ENCODE measurements at regions not wholly inside any gene's neighbourhood (a gene's known extent, or its start where the extent isn't known, plus 50 kb on each side); places are given as distances from the start of the nearest gene placed in this dataset.

- DNase-seq (ENCODE audit: low read depth) = no peak
- TF ChIP-seq CTCF (conservative IDR thresholded peaks at IDR 0.05; ENCODE audit: control insufficient read depth, insufficient read depth, low read depth, low read length) = no peak
Observed at GRCh38 chr13:104404325-104404724, 1338.1 kb upstream of the SLC10A2 start.

GRCh38 chr13:104389691-104390090, 1323.5 kb upstream of the SLC10A2 start:
- no peak overlapping the region for H3K4me3 ChIP-seq (ENCODE audit: control insufficient read depth, low read depth, low read length)
- peak; percentile 63 for DNase-seq (ENCODE audit: low read depth)
- TF ChIP-seq CTCF (conservative IDR thresholded peaks at IDR 0.05; ENCODE audit: control insufficient read depth, insufficient read depth, low read depth, low read length) = no peak

More at GRCh38 chr13:104404325-104404724, 1338.1 kb upstream of the SLC10A2 start:
- no peak overlapping the region for H3K4me3 ChIP-seq (ENCODE audit: control insufficient read depth, low read depth, low read length)

GRCh38 chr13:104387510-104387909, 1321.3 kb upstream of the SLC10A2 start:
- DNase-seq (ENCODE audit: low read depth) = no peak
- no peak for TF ChIP-seq CTCF (conservative IDR thresholded peaks at IDR 0.05; ENCODE audit: control insufficient read depth, insufficient read depth, low read depth, low read length)
- H3K4me3 ChIP-seq (ENCODE audit: control insufficient read depth, low read depth, low read length) = no peak overlapping the region

GRCh38 chr13:104385404-104385803, 1319.2 kb upstream of the SLC10A2 start:
- H3K4me3 ChIP-seq (ENCODE audit: control insufficient read depth, low read depth, low read length) = no peak overlapping the region
- TF ChIP-seq CTCF (conservative IDR thresholded peaks at IDR 0.05; ENCODE audit: control insufficient read depth, insufficient read depth, low read depth, low read length) = no peak
- peak; percentile 48 for DNase-seq (ENCODE audit: low read depth)

- DNase-seq (ENCODE audit: low read depth) = peak; percentile 46
- no peak overlapping the region for H3K4me3 ChIP-seq (ENCODE audit: control insufficient read depth, low read depth, low read length)
- no peak for TF ChIP-seq CTCF (conservative IDR thresholded peaks at IDR 0.05; ENCODE audit: control insufficient read depth, insufficient read depth, low read depth, low read length)
Observed at GRCh38 chr13:104382951-104383350, 1316.7 kb upstream of the SLC10A2 start.

GRCh38 chr13:104376588-104376987, 1310.4 kb upstream of the SLC10A2 start:
- no peak for TF ChIP-seq CTCF (conservative IDR thresholded peaks at IDR 0.05; ENCODE audit: control insufficient read depth, insufficient read depth, low read depth, low read length)
- no peak overlapping the region for H3K4me3 ChIP-seq (ENCODE audit: control insufficient read depth, low read depth, low read length)
- DNase-seq (ENCODE audit: low read depth) = no peak

GRCh38 chr13:104375614-104376013, 1309.4 kb upstream of the SLC10A2 start:
- no peak for TF ChIP-seq CTCF (conservative IDR thresholded peaks at IDR 0.05; ENCODE audit: control insufficient read depth, insufficient read depth, low read depth, low read length)
- no peak overlapping the region for H3K4me3 ChIP-seq (ENCODE audit: control insufficient read depth, low read depth, low read length)
- no peak for DNase-seq (ENCODE audit: low read depth)
